ENCODE measurements at regions not wholly inside any gene's neighbourhood (a gene's known extent, or its start where the extent isn't known, plus 50 kb on each side); places are given as distances from the start of the nearest gene placed in this dataset.
A peak's percentile ranks its signal among the peaks of the same experiment; 100 is the strongest.

GRCh38 chr2:223225266-223225665, 173.3 kb downstream of the KCNE4 start:
- no peak for DNase-seq (ENCODE audit: low read depth)

- DNase-seq (ENCODE audit: low read depth), result no peak
Observed at GRCh38 chr2:223226264-223226663, 174.3 kb downstream of the KCNE4 start.

GRCh38 chr2:223227338-223227737, 175.3 kb downstream of the KCNE4 start:
- DNase-seq (ENCODE audit: low read depth), result peak; percentile 43

- DNase-seq (ENCODE audit: low read depth), result no peak
Observed at GRCh38 chr2:223228871-223229270, 176.9 kb downstream of the KCNE4 start.

- peak; percentile 21 for DNase-seq (ENCODE audit: low read depth)
Observed at GRCh38 chr2:223230352-223230751, 178.4 kb downstream of the KCNE4 start.

GRCh38 chr2:223232285-223232684, 180.3 kb downstream of the KCNE4 start:
- no peak for DNase-seq (ENCODE audit: low read depth)

GRCh38 chr2:223232896-223233295, 180.9 kb downstream of the KCNE4 start:
- no peak for DNase-seq (ENCODE audit: low read depth)

GRCh38 chr2:223235986-223236385, 184.0 kb downstream of the KCNE4 start:
- no peak for DNase-seq (ENCODE audit: low read depth)

GRCh38 chr2:223238301-223238700, 186.3 kb downstream of the KCNE4 start:
- DNase-seq (ENCODE audit: low read depth), result no peak

- DNase-seq (ENCODE audit: low read depth), result no peak
Observed at GRCh38 chr2:223243233-223243632, 191.2 kb downstream of the KCNE4 start.

GRCh38 chr2:223247136-223247535, 195.1 kb downstream of the KCNE4 start:
- peak; percentile 36 for DNase-seq (ENCODE audit: low read depth)

- no peak for DNase-seq (ENCODE audit: low read depth)
Observed at GRCh38 chr2:223251656-223252229, 199.8 kb downstream of the KCNE4 start.

GRCh38 chr2:223260681-223261080, 208.7 kb downstream of the KCNE4 start:
- DNase-seq (ENCODE audit: low read depth), result no peak

GRCh38 chr2:223262946-223263345, 211.0 kb downstream of the KCNE4 start:
- DNase-seq (ENCODE audit: low read depth), result no peak

GRCh38 chr2:223264541-223265193, 212.7 kb downstream of the KCNE4 start:
- DNase-seq (ENCODE audit: low read depth), result no peak

- no peak for DNase-seq (ENCODE audit: low read depth)
Observed at GRCh38 chr2:223267160-223267951, 215.4 kb downstream of the KCNE4 start.

- DNase-seq (ENCODE audit: low read depth), result no peak
Observed at GRCh38 chr2:223269386-223269785, 217.4 kb downstream of the KCNE4 start.

GRCh38 chr2:223270548-223270947, 218.6 kb downstream of the KCNE4 start:
- no peak for DNase-seq (ENCODE audit: low read depth)

GRCh38 chr2:223273995-223274394, 222.0 kb downstream of the KCNE4 start:
- DNase-seq (ENCODE audit: low read depth), result no peak

GRCh38 chr2:223282221-223282620, 230.2 kb downstream of the KCNE4 start:
- no peak for DNase-seq (ENCODE audit: low read depth)

- DNase-seq (ENCODE audit: low read depth), result no peak
Observed at GRCh38 chr2:223283329-223283728, 231.3 kb downstream of the KCNE4 start.

GRCh38 chr2:223283771-223284170, 231.8 kb downstream of the KCNE4 start:
- no peak for DNase-seq (ENCODE audit: low read depth)
